ENCODE measurements at regions not wholly inside any gene's neighbourhood (a gene's known extent, or its start where the extent isn't known, plus 50 kb on each side); places are given as distances from the start of the nearest gene placed in this dataset.

GRCh38 chr4:114535725-114536124 lies 62.9 kb upstream of the UGT8 start:
- peaks cover 2% of the 10 kb centered on the region for H3K27me3 Mint-ChIP-seq
- no CpG with 5 or more reads among the region's 1 CpG for WGBS (ENCODE audit: insufficient coverage)
- H3K4me3 Mint-ChIP-seq: no peak overlapping the region
- Histone ChIP-seq H3K36me3 (replicated peaks in 1 of 2; ENCODE audit: control extremely low read depth in 1 of 2, control insufficient read depth in 1 of 2, extremely low read depth in 1 of 2, insufficient read depth in 2 of 2, low read length in 1 of 2) (no peaks in the 10 kb centered on the region), H4K20me1 (ENCODE audit: control insufficient read depth, insufficient read depth, low read length, poor library complexity, severe bottlenecking) (no peaks in the 10 kb centered on the region), H3K9ac (ENCODE audit: low read length) (no peak overlapping the region), H3K27ac (ENCODE audit: low read length in 2 of 2) (no peak overlapping the region), H3K9me3 (ENCODE audit: control extremely low read depth in 1 of 3, control insufficient read depth in 2 of 3, insufficient read depth in 1 of 3, low read length in 2 of 3) (no peaks in the 10 kb centered on the region), H3K4me3 (ENCODE audit: control extremely low read depth in 1 of 5, extremely low read depth in 1 of 5, insufficient read depth in 1 of 5, low read depth in 2 of 5, low read length in 4 of 5) (no peak overlapping the region), H3K79me2 (ENCODE audit: control insufficient read depth, insufficient read depth, low read length) (no peaks in the 10 kb centered on the region), H3K4me1 (ENCODE audit: control insufficient read depth in 2 of 2, insufficient read depth in 2 of 2, low read length in 2 of 2) (no peaks in the 10 kb centered on the region), H3K27me3 (replicated peaks in 1 of 4; ENCODE audit: control extremely low read depth in 1 of 4, control insufficient read depth in 3 of 4, insufficient read depth in 4 of 4, low read length in 3 of 4) (no peaks in the 10 kb centered on the region), H2AFZ (ENCODE audit: insufficient read depth, low read depth, low read length, poor library complexity, severe bottlenecking) (no peak overlapping the region), H3K4me2 (replicated peaks; ENCODE audit: low read depth, low read length, poor library complexity, severe bottlenecking) (no peak overlapping the region)
- intact Hi-C loops (cut with micrococcal nuclease): no loop called here
- peaks cover 3% of the 10 kb centered on the region for H3K9me3 Mint-ChIP-seq (ENCODE audit: insufficient read depth)
- TF ChIP-seq, protein P1, sequence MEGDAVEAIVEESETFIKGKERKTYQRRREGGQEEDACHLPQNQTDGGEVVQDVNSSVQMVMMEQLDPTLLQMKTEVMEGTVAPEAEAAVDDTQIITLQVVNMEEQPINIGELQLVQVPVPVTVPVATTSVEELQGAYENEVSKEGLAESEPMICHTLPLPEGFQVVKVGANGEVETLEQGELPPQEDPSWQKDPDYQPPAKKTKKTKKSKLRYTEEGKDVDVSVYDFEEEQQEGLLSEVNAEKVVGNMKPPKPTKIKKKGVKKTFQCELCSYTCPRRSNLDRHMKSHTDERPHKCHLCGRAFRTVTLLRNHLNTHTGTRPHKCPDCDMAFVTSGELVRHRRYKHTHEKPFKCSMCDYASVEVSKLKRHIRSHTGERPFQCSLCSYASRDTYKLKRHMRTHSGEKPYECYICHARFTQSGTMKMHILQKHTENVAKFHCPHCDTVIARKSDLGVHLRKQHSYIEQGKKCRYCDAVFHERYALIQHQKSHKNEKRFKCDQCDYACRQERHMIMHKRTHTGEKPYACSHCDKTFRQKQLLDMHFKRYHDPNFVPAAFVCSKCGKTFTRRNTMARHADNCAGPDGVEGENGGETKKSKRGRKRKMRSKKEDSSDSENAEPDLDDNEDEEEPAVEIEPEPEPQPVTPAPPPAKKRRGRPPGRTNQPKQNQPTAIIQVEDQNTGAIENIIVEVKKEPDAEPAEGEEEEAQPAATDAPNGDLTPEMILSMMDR (IDR thresholded peaks at IDR 0.05): no peak
- TF ChIP-seq EZH2 (IDR thresholded peaks at IDR 0.05; ENCODE audit: borderline replicate concordance, insufficient read depth, low read depth, low read length, poor library complexity, severe bottlenecking): no peak
- no peaks in the 10 kb centered on the region for H3K4me1 Mint-ChIP-seq
- ChIA-PET CTCF (no interaction called here), POLR2A (no interaction called here)
- ATAC-seq (ENCODE audit: low read depth) (no peak), DNase-seq (no peak)
- no peak overlapping the region for H3K27ac Mint-ChIP-seq

- CTCF ChIA-PET: no interaction called here
- no peak overlapping the region for H3K27ac ChIP-seq (ENCODE audit: low read length in 2 of 2)
- no peak overlapping the region for H3K9ac ChIP-seq (ENCODE audit: low read length)
- no peaks in the 10 kb centered on the region for H4K20me1 ChIP-seq (ENCODE audit: control insufficient read depth, insufficient read depth, low read length, poor library complexity, severe bottlenecking)
- no peaks in the 10 kb centered on the region for H3K4me1 ChIP-seq (ENCODE audit: control insufficient read depth in 2 of 2, insufficient read depth in 2 of 2, low read length in 2 of 2)
- 100% methylated on average over 2 of the region's 3 CpGs for WGBS (ENCODE audit: insufficient coverage)
- Mint-ChIP-seq H3K27ac (no peak overlapping the region), H3K4me1 (no peaks in the 10 kb centered on the region), H3K27me3 (peaks cover 2% of the 10 kb centered on the region), H3K4me3 (no peak overlapping the region), H3K9me3 (ENCODE audit: insufficient read depth) (peaks cover 3% of the 10 kb centered on the region)
- intact Hi-C loops (cut with micrococcal nuclease): no loop called here
- no peak overlapping the region for H2AFZ ChIP-seq (ENCODE audit: insufficient read depth, low read depth, low read length, poor library complexity, severe bottlenecking)
- H3K4me3 ChIP-seq (ENCODE audit: control extremely low read depth in 1 of 5, extremely low read depth in 1 of 5, insufficient read depth in 1 of 5, low read depth in 2 of 5, low read length in 4 of 5): no peak overlapping the region
- POLR2A ChIA-PET: no interaction called here
- TF ChIP-seq EZH2 (IDR thresholded peaks at IDR 0.05; ENCODE audit: borderline replicate concordance, insufficient read depth, low read depth, low read length, poor library complexity, severe bottlenecking): no peak
- TF ChIP-seq, protein P1 (IDR thresholded peaks at IDR 0.05): no peak
- ATAC-seq (ENCODE audit: low read depth): no peak
- no peak for DNase-seq
- H3K27me3 ChIP-seq (replicated peaks in 1 of 4; ENCODE audit: control extremely low read depth in 1 of 4, control insufficient read depth in 3 of 4, insufficient read depth in 4 of 4, low read length in 3 of 4): no peaks in the 10 kb centered on the region
- no peaks in the 10 kb centered on the region for H3K36me3 ChIP-seq (replicated peaks in 1 of 2; ENCODE audit: control extremely low read depth in 1 of 2, control insufficient read depth in 1 of 2, extremely low read depth in 1 of 2, insufficient read depth in 2 of 2, low read length in 1 of 2)
- no peak overlapping the region for H3K4me2 ChIP-seq (replicated peaks; ENCODE audit: low read depth, low read length, poor library complexity, severe bottlenecking)
- H3K9me3 ChIP-seq (ENCODE audit: control extremely low read depth in 1 of 3, control insufficient read depth in 2 of 3, insufficient read depth in 1 of 3, low read length in 2 of 3): no peaks in the 10 kb centered on the region
- no peaks in the 10 kb centered on the region for H3K79me2 ChIP-seq (ENCODE audit: control insufficient read depth, insufficient read depth, low read length)
These were observed 61.3 kb upstream of the UGT8 start for GRCh38 chr4:114537352-114537751.
